HAP-1 (cell line): ENCODE measurements at regions not wholly inside any gene's neighbourhood (a gene's known extent, or its start where the extent isn't known, plus 50 kb on each side); places are given as distances from the start of the nearest gene placed in this dataset.

ENCODE experiments used
- DNase-seq, 2 experiments: peaks; one replicate each; pipeline ENCODE4 v3.0.0-alpha.2; 2016 to 2020; ENCODE audit warnings: low spot score in 2 of 2
- H3K27me3 ChIP-seq: fragments of 250-450 bp; sonication (Bioruptor Pico); 2 replicates; pipeline ENCODE4 v1.5.1; 2020; ENCODE audit warnings: low read depth, mild to moderate bottlenecking, moderate library complexity
- H3K36me3 ChIP-seq: fragments of 250-450 bp; sonication (Bioruptor Pico); replicated peaks from 2 replicates; pipeline ENCODE4 v1.5.1; 2020; ENCODE audit warnings: mild to moderate bottlenecking
- H3K4me1 ChIP-seq: fragments of 250-450 bp; sonication (Bioruptor Pico); 2 replicates; pipeline ENCODE4 v1.5.1; 2020; ENCODE audit warnings: mild to moderate bottlenecking
- H3K4me3 ChIP-seq: fragments of 250-450 bp; sonication (Bioruptor Pico); 2 replicates; pipeline ENCODE4 v1.5.1; 2020; ENCODE audit warnings: mild to moderate bottlenecking, moderate library complexity
- H3K9me3 ChIP-seq: fragments of 250-450 bp; sonication (Bioruptor Pico); 2 replicates; pipeline ENCODE4 v1.5.1; 2020; ENCODE audit warnings: mild to moderate bottlenecking, moderate library complexity
- in situ Hi-C: fragments of 300-500 bp; cut with MboI; formaldehyde crosslinking; loops from 3 replicates; pipeline ENCODE4 v1.14.3; 2020; ENCODE audit warnings: low sequenced_read_pairs, inconsistent platforms, mixed read lengths

- DNase-seq, result no peak
- no peaks in the 10 kb centered on the region; the same call in 1 of the 2 replicates for H3K9me3 ChIP-seq
- in situ Hi-C loops, result no loop called here
Measured at GRCh38 chr7:67794544-67794943, 797.9 kb downstream of the TYW1 start.

GRCh38 chr7:67803789-67804188 lies 807.2 kb downstream of the TYW1 start:
- Histone ChIP-seq H3K27me3 (no peaks in the 10 kb centered on the region), H3K4me3 (no peak overlapping the region), H3K9me3 (no peaks in the 10 kb centered on the region), H3K4me1 (no peaks in the 10 kb centered on the region), H3K36me3 (no peaks in the 10 kb centered on the region)
- in situ Hi-C loops, result no loop called here
- no peak for DNase-seq

More at GRCh38 chr7:67794544-67794943, 797.9 kb downstream of the TYW1 start:
- no peaks in the 10 kb centered on the region for H3K36me3 ChIP-seq
- no peak overlapping the region for H3K4me3 ChIP-seq
- no peaks in the 10 kb centered on the region for H3K27me3 ChIP-seq
- H3K4me1 ChIP-seq, result no peaks in the 10 kb centered on the region

GRCh38 chr7:67805921-67806471 lies 809.4 kb downstream of the TYW1 start:
- no peak overlapping the region for H3K4me3 ChIP-seq
- in situ Hi-C loops, result no loop called here
- H3K9me3 ChIP-seq, result no peaks in the 10 kb centered on the region; the same call in 1 of the 2 replicates
- no peak for DNase-seq
- no peaks in the 10 kb centered on the region for H3K36me3 ChIP-seq
- H3K27me3 ChIP-seq, result no peaks in the 10 kb centered on the region
- no peaks in the 10 kb centered on the region for H3K4me1 ChIP-seq

- H3K4me3 ChIP-seq, result no peak overlapping the region
- in situ Hi-C loops, result no loop called here
Measured at GRCh38 chr7:67807826-67808225, 811.2 kb downstream of the TYW1 start.

GRCh38 chr7:67809586-67809985 lies 813.0 kb downstream of the TYW1 start:
- in situ Hi-C loops, result no loop called here
- H3K4me3 ChIP-seq, result no peak overlapping the region
- no peaks in the 10 kb centered on the region for H3K27me3 ChIP-seq
- no peak for DNase-seq
- no peaks in the 10 kb centered on the region for H3K4me1 ChIP-seq
- H3K9me3 ChIP-seq, result no peaks in the 10 kb centered on the region; the same call in 1 of the 2 replicates
- H3K36me3 ChIP-seq, result no peaks in the 10 kb centered on the region

More at GRCh38 chr7:67807826-67808225, 811.2 kb downstream of the TYW1 start:
- Histone ChIP-seq H3K27me3 (no peaks in the 10 kb centered on the region), H3K4me1 (no peaks in the 10 kb centered on the region), H3K36me3 (no peaks in the 10 kb centered on the region), H3K9me3 (no peaks in the 10 kb centered on the region; the same call in 1 of the 2 replicates)
- DNase-seq, result no peak

GRCh38 chr7:67813621-67814292 lies 817.1 kb downstream of the TYW1 start:
- Histone ChIP-seq H3K36me3 (no peaks in the 10 kb centered on the region), H3K27me3 (no peaks in the 10 kb centered on the region), H3K9me3 (no peaks in the 10 kb centered on the region; the same call in 1 of the 2 replicates), H3K4me1 (no peaks in the 10 kb centered on the region), H3K4me3 (no peak overlapping the region)
- in situ Hi-C loops, result no loop called here
- DNase-seq, result no peak

- Histone ChIP-seq H3K4me3 (no peak overlapping the region), H3K36me3 (no peaks in the 10 kb centered on the region), H3K9me3 (no peaks in the 10 kb centered on the region), H3K4me1 (no peaks in the 10 kb centered on the region), H3K27me3 (no peaks in the 10 kb centered on the region)
- no peak for DNase-seq
- in situ Hi-C loops, result no loop called here
Measured at GRCh38 chr7:67817481-67817880, 820.8 kb downstream of the TYW1 start.

GRCh38 chr7:67821116-67821515 lies 824.5 kb downstream of the TYW1 start:
- H3K4me3 ChIP-seq, result no peak overlapping the region
- in situ Hi-C loops, result no loop called here
- no peaks in the 10 kb centered on the region for H3K4me1 ChIP-seq
- no peaks in the 10 kb centered on the region for H3K36me3 ChIP-seq
- DNase-seq, result no peak
- no peaks in the 10 kb centered on the region for H3K9me3 ChIP-seq
- no peaks in the 10 kb centered on the region for H3K27me3 ChIP-seq

- Histone ChIP-seq H3K4me3 (no peak overlapping the region), H3K36me3 (no peaks in the 10 kb centered on the region), H3K4me1 (no peaks in the 10 kb centered on the region), H3K27me3 (no peaks in the 10 kb centered on the region), H3K9me3 (no peaks in the 10 kb centered on the region)
- no peak for DNase-seq
- in situ Hi-C loops, result no loop called here
Measured at GRCh38 chr7:67823345-67823744, 826.7 kb downstream of the TYW1 start.

- no peak overlapping the region for H3K4me3 ChIP-seq
- H3K36me3 ChIP-seq, result no peaks in the 10 kb centered on the region
- H3K9me3 ChIP-seq, result no peaks in the 10 kb centered on the region
- in situ Hi-C loops, result no loop called here
- no peaks in the 10 kb centered on the region for H3K27me3 ChIP-seq
- no peak for DNase-seq
- H3K4me1 ChIP-seq, result no peaks in the 10 kb centered on the region
Measured at GRCh38 chr7:67825356-67825755, 828.7 kb downstream of the TYW1 start.

- no peaks in the 10 kb centered on the region for H3K27me3 ChIP-seq
- no peaks in the 10 kb centered on the region for H3K9me3 ChIP-seq
- no peaks in the 10 kb centered on the region for H3K36me3 ChIP-seq
- H3K4me3 ChIP-seq, result no peak overlapping the region
- no peak for DNase-seq
- no peaks in the 10 kb centered on the region for H3K4me1 ChIP-seq
- in situ Hi-C loops, result no loop called here
Measured at GRCh38 chr7:67841896-67842295, 845.3 kb downstream of the TYW1 start.

GRCh38 chr7:67842571-67842970 lies 845.9 kb downstream of the TYW1 start:
- Histone ChIP-seq H3K9me3 (no peaks in the 10 kb centered on the region), H3K4me1 (no peaks in the 10 kb centered on the region), H3K4me3 (no peak overlapping the region), H3K36me3 (no peaks in the 10 kb centered on the region), H3K27me3 (no peaks in the 10 kb centered on the region)
- in situ Hi-C loops, result no loop called here
- DNase-seq, result no peak

GRCh38 chr7:67843001-67843565 lies 846.5 kb downstream of the TYW1 start:
- no peaks in the 10 kb centered on the region for H3K36me3 ChIP-seq
- no peak overlapping the region for H3K4me3 ChIP-seq
- no peaks in the 10 kb centered on the region for H3K4me1 ChIP-seq
- in situ Hi-C loops, result no loop called here
- no peak for DNase-seq
- no peaks in the 10 kb centered on the region for H3K27me3 ChIP-seq
- H3K9me3 ChIP-seq, result no peaks in the 10 kb centered on the region

- Histone ChIP-seq H3K4me3 (no peak overlapping the region), H3K4me1 (no peaks in the 10 kb centered on the region), H3K9me3 (no peaks in the 10 kb centered on the region), H3K36me3 (no peaks in the 10 kb centered on the region), H3K27me3 (no peaks in the 10 kb centered on the region)
- DNase-seq, result no peak
- in situ Hi-C loops, result no loop called here
Measured at GRCh38 chr7:67843615-67844014, 847.0 kb downstream of the TYW1 start.
